CD4-positive, alpha-beta memory T cell (primary cell): ENCODE measurements at regions not wholly inside any gene's neighbourhood (a gene's known extent, or its start where the extent isn't known, plus 50 kb on each side); places are given as distances from the start of the nearest gene placed in this dataset.

Source experiments
- CTCF ChIA-PET: fragments of 350-600 bp; sonication (Branson Sonifier 250); formaldehyde crosslinking; loops from one replicate; lab custom pipeline; 2021; ENCODE audit warnings: inconsistent platforms; ENCODE audit not compliant: partially characterized antibody; lab: Charles Lee
- POLR2A ChIA-PET: fragments of 350-600 bp; sonication (Branson Sonifier 250); formaldehyde crosslinking; loops from one replicate; lab custom pipeline; 2021; ENCODE audit not compliant: partially characterized antibody; lab: Charles Lee
- DNase-seq, 5 donors: peaks; one replicate each; pipeline versions ENCODE4 v3.0.0 to v3.0.0-alpha.2; 2020 to 2022; ENCODE audit warnings: mixed read lengths in 1 of 5
- H3K27ac ChIP-seq: one replicate; pipeline ENCODE4 v1.7.0; 2013; ENCODE audit warnings: low read depth, low read length
- H3K27me3 ChIP-seq: 2 replicates; pipeline ENCODE4 v1.7.0; 2013; ENCODE audit warnings: mild to moderate bottlenecking, low read length, moderate library complexity; ENCODE audit not compliant: insufficient read depth
- H3K36me3 ChIP-seq: 2 replicates; pipeline ENCODE4 v1.7.0; 2013; ENCODE audit warnings: mild to moderate bottlenecking, low read length, moderate library complexity; ENCODE audit not compliant: insufficient read depth
- H3K4me1 ChIP-seq: 2 replicates; pipeline ENCODE4 v1.7.0; 2013; ENCODE audit warnings: mild to moderate bottlenecking, low read length, moderate library complexity; ENCODE audit not compliant: insufficient read depth
- H3K4me3 ChIP-seq, 2 donors: one replicate each; pipeline ENCODE4 v1.7.0; 2013; ENCODE audit warnings: low read length in 2 of 2, mild to moderate bottlenecking in 1 of 2
- H3K9me3 ChIP-seq, 2 donors: one replicate each; pipeline ENCODE4 v1.7.0; 2013; ENCODE audit warnings: low read length in 2 of 2, control low read depth in 1 of 2; ENCODE audit not compliant: control insufficient read depth in 1 of 2
- H3K27ac Mint-ChIP-seq, 7 donors: one replicate each; pipeline ENCODE4 v1.8.0; 2020 to 2021; ENCODE audit warnings: mixed read lengths in 7 of 7, mild to moderate bottlenecking in 6 of 7, inconsistent platforms in 3 of 7, moderate library complexity in 3 of 7
- H3K27me3 Mint-ChIP-seq, 2 donors: one replicate each; pipeline ENCODE4 v1.8.0; 2020 to 2021; ENCODE audit warnings: mixed read lengths in 2 of 2
- H3K36me3 Mint-ChIP-seq, 2 donors: one replicate each; pipeline ENCODE4 v1.8.0; 2020 to 2021; ENCODE audit warnings: mixed read lengths in 2 of 2, inconsistent platforms in 1 of 2, mild to moderate bottlenecking in 1 of 2
- H3K4me1 Mint-ChIP-seq, 4 donors: one replicate each; pipeline ENCODE4 v1.8.0; 2020 to 2021; ENCODE audit warnings: mixed read lengths in 4 of 4, mild to moderate bottlenecking in 1 of 4
- H3K4me3 Mint-ChIP-seq, 8 donors: one replicate each; pipeline ENCODE4 v1.8.0; 2020 to 2021; ENCODE audit warnings: mixed read lengths in 8 of 8, mild to moderate bottlenecking in 7 of 8, moderate library complexity in 6 of 8, inconsistent platforms in 3 of 8
- H3K9me3 Mint-ChIP-seq, 8 donors: one replicate each; pipeline ENCODE4 v1.8.0; 2020 to 2021; ENCODE audit warnings: mixed read lengths in 8 of 8, mild to moderate bottlenecking in 5 of 8, inconsistent platforms in 3 of 8, moderate library complexity in 1 of 8
- intact Hi-C: fragments of 100-400 bp; cut with micrococcal nuclease; formaldehyde crosslinking; loops from one replicate; pipeline ENCODE4 v1.15.1; 2023

- Histone ChIP-seq H3K4me1 (peaks cover 6% of the 10 kb centered on the region), H3K27ac (no peak overlapping the region), H3K36me3 (no peaks in the 10 kb centered on the region), H3K4me3 (no peak overlapping the region), H3K9me3 (no peaks in the 10 kb centered on the region), H3K27me3 (no peaks in the 10 kb centered on the region)
- intact Hi-C loops: no loop called here
- ChIA-PET POLR2A (no interaction called here), CTCF (no interaction called here)
- no peak for DNase-seq
- H3K9me3 Mint-ChIP-seq: peaks cover 0 to 2% (median 0%) of the 10 kb centered on the region in 8 donors
- H3K4me3 Mint-ChIP-seq: no peak overlapping the region
- no peaks in the 10 kb centered on the region for H3K36me3 Mint-ChIP-seq
- H3K27ac Mint-ChIP-seq: no peak overlapping the region
- H3K4me1 Mint-ChIP-seq: peaks cover 7 to 14% (median 11%) of the 10 kb centered on the region in 4 donors
- no peaks in the 10 kb centered on the region for H3K27me3 Mint-ChIP-seq
Observed at GRCh38 chr14:34090451-34090850, 139.6 kb upstream of the EGLN3 start.

GRCh38 chr14:34088914-34089313 is 138.0 kb upstream of the EGLN3 start:
- ChIA-PET CTCF (no interaction called here), POLR2A (no interaction called here)
- Mint-ChIP-seq H3K4me3 (no peak overlapping the region), H3K27me3 (no peaks in the 10 kb centered on the region), H3K36me3 (no peaks in the 10 kb centered on the region), H3K4me1 (peaks cover 4 to 6% (median 6%) of the 10 kb centered on the region in 4 donors), H3K9me3 (peaks cover 0 to 2% (median 0%) of the 10 kb centered on the region in 8 donors), H3K27ac (no peak overlapping the region)
- no peaks in the 10 kb centered on the region for H3K36me3 ChIP-seq
- H3K27ac ChIP-seq: no peak overlapping the region
- peaks cover 3% of the 10 kb centered on the region for H3K4me1 ChIP-seq
- no peak for DNase-seq
- no peaks in the 10 kb centered on the region for H3K9me3 ChIP-seq
- H3K27me3 ChIP-seq: no peaks in the 10 kb centered on the region
- H3K4me3 ChIP-seq: no peak overlapping the region
- intact Hi-C loops: no loop called here

GRCh38 chr14:34087571-34087970 is 136.7 kb upstream of the EGLN3 start:
- Histone ChIP-seq H3K4me3 (no peak overlapping the region), H3K27me3 (no peaks in the 10 kb centered on the region), H3K27ac (no peak overlapping the region), H3K4me1 (no peaks in the 10 kb centered on the region), H3K36me3 (no peaks in the 10 kb centered on the region), H3K9me3 (no peaks in the 10 kb centered on the region)
- H3K9me3 Mint-ChIP-seq: peaks cover 0 to 2% (median 0%) of the 10 kb centered on the region in 8 donors
- H3K4me3 Mint-ChIP-seq: no peak overlapping the region
- H3K36me3 Mint-ChIP-seq: no peaks in the 10 kb centered on the region
- H3K27ac Mint-ChIP-seq: no peak overlapping the region
- no peak for DNase-seq
- CTCF ChIA-PET: no interaction called here
- H3K4me1 Mint-ChIP-seq: peaks cover 0 to 2% (median 0%) of the 10 kb centered on the region in 4 donors
- intact Hi-C loops: no loop called here
- H3K27me3 Mint-ChIP-seq: peaks cover 0 to 1% of the 10 kb centered on the region in 2 donors
- POLR2A ChIA-PET: no interaction called here

GRCh38 chr14:34086223-34086757 is 135.4 kb upstream of the EGLN3 start:
- Mint-ChIP-seq H3K27me3 (peaks cover 0 to 1% of the 10 kb centered on the region in 2 donors), H3K9me3 (peaks cover 0 to 5% (median 0%) of the 10 kb centered on the region in 8 donors), H3K4me3 (no peak overlapping the region), H3K27ac (no peak overlapping the region), H3K36me3 (no peaks in the 10 kb centered on the region), H3K4me1 (peaks cover 0 to 2% (median 0%) of the 10 kb centered on the region in 4 donors)
- no peak overlapping the region for H3K27ac ChIP-seq
- no peaks in the 10 kb centered on the region for H3K9me3 ChIP-seq
- CTCF ChIA-PET: no interaction called here
- H3K4me1 ChIP-seq: no peaks in the 10 kb centered on the region
- intact Hi-C loops: no loop called here
- no peak for DNase-seq
- no peaks in the 10 kb centered on the region for H3K27me3 ChIP-seq
- no peaks in the 10 kb centered on the region for H3K36me3 ChIP-seq
- no peak overlapping the region for H3K4me3 ChIP-seq
- POLR2A ChIA-PET: no interaction called here

- H3K4me3 Mint-ChIP-seq: no peak overlapping the region
- intact Hi-C loops: no loop called here
- ChIA-PET POLR2A (no interaction called here), CTCF (no interaction called here)
- H3K27ac Mint-ChIP-seq: no peak overlapping the region
- no peaks in the 10 kb centered on the region for H3K27me3 ChIP-seq
- H3K4me3 ChIP-seq: no peak overlapping the region
- H3K4me1 ChIP-seq: no peaks in the 10 kb centered on the region
- H3K36me3 Mint-ChIP-seq: no peaks in the 10 kb centered on the region
- no peaks in the 10 kb centered on the region for H3K9me3 ChIP-seq
- H3K27ac ChIP-seq: no peak overlapping the region
- DNase-seq: no peak
- H3K27me3 Mint-ChIP-seq: peaks cover 0 to 1% of the 10 kb centered on the region in 2 donors
- H3K4me1 Mint-ChIP-seq: peaks cover 0 to 2% (median 0%) of the 10 kb centered on the region in 4 donors
- H3K36me3 ChIP-seq: no peaks in the 10 kb centered on the region
- peaks cover 0 to 4% (median 0%) of the 10 kb centered on the region in 8 donors for H3K9me3 Mint-ChIP-seq
Observed at GRCh38 chr14:34085695-34086094, 134.8 kb upstream of the EGLN3 start.

GRCh38 chr14:34081576-34082136 is 130.8 kb upstream of the EGLN3 start:
- H3K4me1 ChIP-seq: no peaks in the 10 kb centered on the region
- CTCF ChIA-PET: no interaction called here

GRCh38 chr14:34081101-34081575 is 130.3 kb upstream of the EGLN3 start:
- Histone ChIP-seq H3K27ac (no peak overlapping the region), H3K27me3 (no peaks in the 10 kb centered on the region), H3K4me1 (no peaks in the 10 kb centered on the region), H3K4me3 (no peak overlapping the region), H3K9me3 (no peaks in the 10 kb centered on the region), H3K36me3 (no peaks in the 10 kb centered on the region)
- Mint-ChIP-seq H3K4me1 (no peaks in the 10 kb centered on the region), H3K4me3 (no peak overlapping the region), H3K27ac (no peak overlapping the region), H3K36me3 (no peaks in the 10 kb centered on the region), H3K27me3 (peaks cover 0 to 1% of the 10 kb centered on the region in 2 donors), H3K9me3 (peaks cover 0 to 3% (median 0%) of the 10 kb centered on the region in 8 donors)
- intact Hi-C loops: no loop called here
- ChIA-PET POLR2A (no interaction called here), CTCF (no interaction called here)
- DNase-seq: no peak

More at GRCh38 chr14:34081576-34082136, 130.8 kb upstream of the EGLN3 start:
- Histone ChIP-seq H3K27ac (no peak overlapping the region), H3K36me3 (no peaks in the 10 kb centered on the region), H3K4me3 (no peak overlapping the region), H3K9me3 (no peaks in the 10 kb centered on the region), H3K27me3 (no peaks in the 10 kb centered on the region)
- intact Hi-C loops: no loop called here
- no peak for DNase-seq
- no peaks in the 10 kb centered on the region for H3K36me3 Mint-ChIP-seq
- H3K27ac Mint-ChIP-seq: no peak overlapping the region
- peaks cover 0 to 1% of the 10 kb centered on the region in 2 donors for H3K27me3 Mint-ChIP-seq
- no peaks in the 10 kb centered on the region for H3K4me1 Mint-ChIP-seq
- H3K9me3 Mint-ChIP-seq: peaks cover 0 to 3% (median 0%) of the 10 kb centered on the region in 8 donors
- no peak overlapping the region for H3K4me3 Mint-ChIP-seq
- POLR2A ChIA-PET: no interaction called here
